ENCODE measurements at regions not wholly inside any gene's neighbourhood (a gene's known extent, or its start where the extent isn't known, plus 50 kb on each side); places are given as distances from the start of the nearest gene placed in this dataset.

DNA sequence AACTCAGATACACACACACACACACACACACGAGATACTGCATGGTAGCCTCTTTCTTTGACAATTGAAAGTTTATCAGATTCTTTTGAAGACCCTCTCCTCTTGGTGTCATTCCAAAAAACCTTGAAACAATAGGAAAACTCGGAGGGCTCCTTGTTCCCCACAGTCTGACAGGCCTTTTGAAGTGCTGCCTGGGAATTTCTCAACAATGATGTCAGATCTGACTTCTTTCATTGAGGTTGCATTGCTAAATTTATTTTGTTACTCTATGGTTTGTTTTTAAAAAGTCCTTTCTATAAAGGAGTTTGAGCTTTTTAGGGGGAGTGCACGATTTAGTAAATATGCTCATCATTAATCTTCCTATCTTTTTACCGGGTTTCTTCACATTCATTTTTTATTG, 583.9 kb downstream of the SEMA5A start:
- H3K27me3 ChIP-seq (ENCODE audit: insufficient read depth, low read length), result no peaks in the 10 kb centered on the region
- H3K4me1 ChIP-seq (ENCODE audit: insufficient read depth, low read length, severe bottlenecking), result no peaks in the 10 kb centered on the region
- no peaks in the 10 kb centered on the region for H4K20me1 ChIP-seq (ENCODE audit: insufficient read depth, low read length)
- no peak overlapping the region for H3K4me3 ChIP-seq (ENCODE audit: low read depth, low read length, poor library complexity, severe bottlenecking)
- no peaks in the 10 kb centered on the region for H3F3A ChIP-seq (ENCODE audit: insufficient read depth, low read length)
- H2AFZ ChIP-seq (ENCODE audit: low read length), result no peak overlapping the region
- H3K36me3 ChIP-seq (ENCODE audit: insufficient read depth, low read length), result no peaks in the 10 kb centered on the region
- H3K9me2 ChIP-seq (ENCODE audit: low read depth, low read length), result no peaks in the 10 kb centered on the region
- no peak for TF ChIP-seq EZH2 (IDR thresholded peaks at IDR 0.05; ENCODE audit: borderline replicate concordance, low read length)
- TF ChIP-seq, protein P1, sequence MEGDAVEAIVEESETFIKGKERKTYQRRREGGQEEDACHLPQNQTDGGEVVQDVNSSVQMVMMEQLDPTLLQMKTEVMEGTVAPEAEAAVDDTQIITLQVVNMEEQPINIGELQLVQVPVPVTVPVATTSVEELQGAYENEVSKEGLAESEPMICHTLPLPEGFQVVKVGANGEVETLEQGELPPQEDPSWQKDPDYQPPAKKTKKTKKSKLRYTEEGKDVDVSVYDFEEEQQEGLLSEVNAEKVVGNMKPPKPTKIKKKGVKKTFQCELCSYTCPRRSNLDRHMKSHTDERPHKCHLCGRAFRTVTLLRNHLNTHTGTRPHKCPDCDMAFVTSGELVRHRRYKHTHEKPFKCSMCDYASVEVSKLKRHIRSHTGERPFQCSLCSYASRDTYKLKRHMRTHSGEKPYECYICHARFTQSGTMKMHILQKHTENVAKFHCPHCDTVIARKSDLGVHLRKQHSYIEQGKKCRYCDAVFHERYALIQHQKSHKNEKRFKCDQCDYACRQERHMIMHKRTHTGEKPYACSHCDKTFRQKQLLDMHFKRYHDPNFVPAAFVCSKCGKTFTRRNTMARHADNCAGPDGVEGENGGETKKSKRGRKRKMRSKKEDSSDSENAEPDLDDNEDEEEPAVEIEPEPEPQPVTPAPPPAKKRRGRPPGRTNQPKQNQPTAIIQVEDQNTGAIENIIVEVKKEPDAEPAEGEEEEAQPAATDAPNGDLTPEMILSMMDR (IDR thresholded peaks at IDR 0.05; ENCODE audit: low read length), result no peak
- no peaks in the 10 kb centered on the region for H3K9me3 ChIP-seq (ENCODE audit: low read length)
- H3K27ac ChIP-seq (ENCODE audit: low read depth, low read length, poor library complexity, severe bottlenecking), result no peak overlapping the region
- no peak overlapping the region for H3K9ac ChIP-seq (ENCODE audit: low read length)
- H3K4me2 ChIP-seq (ENCODE audit: low read length), result no peak overlapping the region
- no peaks in the 10 kb centered on the region for H3K79me2 ChIP-seq (ENCODE audit: insufficient read depth, low read length)

DNA sequence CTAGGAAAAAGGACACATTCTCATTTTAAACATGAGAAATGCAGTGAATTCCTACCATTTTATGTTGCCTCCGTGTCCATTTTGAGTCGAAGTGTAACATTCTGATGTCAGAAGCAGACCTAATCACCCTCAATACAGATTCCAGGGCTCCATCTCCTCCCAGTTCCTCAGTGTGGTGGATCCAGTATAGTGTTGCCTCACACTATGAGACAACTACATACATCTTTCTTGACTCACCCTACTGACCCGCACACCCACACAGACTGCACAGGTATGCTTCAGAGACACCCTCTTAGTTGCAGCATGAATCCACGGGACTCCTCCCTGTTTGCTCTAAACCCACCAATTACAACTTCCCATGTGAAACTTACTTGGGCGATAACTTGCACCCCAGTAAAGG, 564.9 kb downstream of the SEMA5A start:
- H3K9me2 ChIP-seq (ENCODE audit: low read depth, low read length), result no peaks in the 10 kb centered on the region
- no peaks in the 10 kb centered on the region for H3F3A ChIP-seq (ENCODE audit: insufficient read depth, low read length)
- H3K4me3 ChIP-seq (ENCODE audit: low read depth, low read length, poor library complexity, severe bottlenecking), result no peak overlapping the region
- H2AFZ ChIP-seq (ENCODE audit: low read length), result no peak overlapping the region
- no peaks in the 10 kb centered on the region for H3K79me2 ChIP-seq (ENCODE audit: insufficient read depth, low read length)
- no peaks in the 10 kb centered on the region for H4K20me1 ChIP-seq (ENCODE audit: insufficient read depth, low read length)
- no peak overlapping the region for H3K27ac ChIP-seq (ENCODE audit: low read depth, low read length, poor library complexity, severe bottlenecking)
- no peaks in the 10 kb centered on the region for H3K4me1 ChIP-seq (ENCODE audit: insufficient read depth, low read length, severe bottlenecking)
- no peaks in the 10 kb centered on the region for H3K27me3 ChIP-seq (ENCODE audit: insufficient read depth, low read length)
- no peaks in the 10 kb centered on the region for H3K36me3 ChIP-seq (ENCODE audit: insufficient read depth, low read length)
- H3K4me2 ChIP-seq (ENCODE audit: low read length), result no peak overlapping the region
- no peaks in the 10 kb centered on the region for H3K9me3 ChIP-seq (ENCODE audit: low read length)
- no peak overlapping the region for H3K9ac ChIP-seq (ENCODE audit: low read length)
- no peak for TF ChIP-seq EZH2 (IDR thresholded peaks at IDR 0.05; ENCODE audit: borderline replicate concordance, low read length)
- TF ChIP-seq, protein P1 (IDR thresholded peaks at IDR 0.05; ENCODE audit: low read length), result no peak

DNA sequence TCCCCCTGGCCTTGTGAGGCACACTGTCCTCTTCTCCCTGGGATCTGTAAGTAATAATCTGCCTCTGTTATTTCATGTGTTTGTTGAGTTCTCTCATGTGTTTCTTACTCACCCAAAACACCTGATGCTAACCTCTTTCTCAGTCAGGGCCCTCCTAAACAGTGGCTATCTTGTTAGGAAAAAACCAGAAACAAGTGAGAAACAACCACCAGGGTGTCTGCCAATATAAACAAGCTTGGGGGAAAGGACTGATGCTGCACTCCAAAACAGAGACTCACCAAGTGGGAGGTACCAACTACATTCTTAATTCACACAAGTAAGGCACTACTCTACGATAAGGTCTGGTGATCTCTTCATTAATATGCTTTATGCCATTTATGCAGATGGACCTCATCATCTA, 564.4 kb downstream of the SEMA5A start:
- no peak overlapping the region for H3K4me2 ChIP-seq (ENCODE audit: low read length)
- no peaks in the 10 kb centered on the region for H3K36me3 ChIP-seq (ENCODE audit: insufficient read depth, low read length)
- H3K9me2 ChIP-seq (ENCODE audit: low read depth, low read length), result no peaks in the 10 kb centered on the region
- no peak overlapping the region for H3K27ac ChIP-seq (ENCODE audit: low read depth, low read length, poor library complexity, severe bottlenecking)
- H3K79me2 ChIP-seq (ENCODE audit: insufficient read depth, low read length), result no peaks in the 10 kb centered on the region
- no peak overlapping the region for H2AFZ ChIP-seq (ENCODE audit: low read length)
- H3K9ac ChIP-seq (ENCODE audit: low read length), result no peak overlapping the region
- no peaks in the 10 kb centered on the region for H3K9me3 ChIP-seq (ENCODE audit: low read length)
- no peaks in the 10 kb centered on the region for H3K27me3 ChIP-seq (ENCODE audit: insufficient read depth, low read length)
- no peaks in the 10 kb centered on the region for H3K4me1 ChIP-seq (ENCODE audit: insufficient read depth, low read length, severe bottlenecking)
- no peaks in the 10 kb centered on the region for H4K20me1 ChIP-seq (ENCODE audit: insufficient read depth, low read length)
- no peak overlapping the region for H3K4me3 ChIP-seq (ENCODE audit: low read depth, low read length, poor library complexity, severe bottlenecking)
- no peaks in the 10 kb centered on the region for H3F3A ChIP-seq (ENCODE audit: insufficient read depth, low read length)
- TF ChIP-seq, protein P1 (IDR thresholded peaks at IDR 0.05; ENCODE audit: low read length), result no peak
- no peak for TF ChIP-seq EZH2 (IDR thresholded peaks at IDR 0.05; ENCODE audit: borderline replicate concordance, low read length)

Data from OCI-LY1 (cell line).